ENCODE measurements at regions not wholly inside any gene's neighbourhood (a gene's known extent, or its start where the extent isn't known, plus 50 kb on each side); places are given as distances from the start of the nearest gene placed in this dataset.

DNA sequence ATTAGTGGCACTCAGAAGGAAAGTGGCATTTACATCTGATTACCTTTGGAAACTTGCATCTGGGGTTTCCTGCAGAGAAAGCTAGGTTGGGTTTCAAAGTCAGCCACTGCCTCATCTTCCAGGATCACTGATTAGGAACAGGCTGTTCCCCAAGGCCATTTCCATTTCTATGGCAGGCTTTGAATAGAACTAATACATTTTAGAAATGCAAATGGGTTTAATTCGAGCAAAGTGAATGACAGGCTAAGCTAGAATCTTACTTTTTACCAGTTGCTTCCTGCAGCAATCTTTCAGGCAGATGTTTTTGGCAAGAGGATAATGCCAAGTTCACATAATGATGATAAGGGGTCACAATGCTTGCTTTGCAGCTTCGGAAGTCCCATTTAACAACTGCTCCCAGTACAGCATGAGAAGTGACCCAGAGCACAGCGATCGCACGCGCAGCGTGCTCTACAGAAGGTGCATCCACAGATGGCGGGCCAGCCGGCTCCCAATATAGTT, 336.7 kb downstream of the LPIN1 start:
- no peak for TF ChIP-seq POLR2AphosphoS5 (IDR thresholded peaks at IDR 0.05; ENCODE audit: low read depth, low read length)
- no peak for TF ChIP-seq POLR2A (IDR thresholded peaks at IDR 0.05; ENCODE audit: low read depth, low read length)
- no peak for TF ChIP-seq TAF1 (IDR thresholded peaks at IDR 0.05; ENCODE audit: borderline replicate concordance, low read depth, low read length)
